K562 (cell line): ENCODE measurements at regions not wholly inside any gene's neighbourhood (a gene's known extent, or its start where the extent isn't known, plus 50 kb on each side); places are given as distances from the start of the nearest gene placed in this dataset.

Source experiments
- ATAC-seq: fragments of 200-7000 bp; cut with Tn5 transposase; 3 replicates; pipeline ENCODE4 v1.9.1; 2020; ENCODE audit warnings: moderate library complexity
- BruUV-seq: library from RNA; stranded (reverse); fragments of 400-500 nt; replicated peaks from 2 replicates; lab custom pipeline; 2021; lab: Mats Ljungman, UMichigan
- CTCF ChIA-PET: fragments of 300-600 bp; formaldehyde crosslinking; extraction: SDS; loops from one replicate; lab custom pipeline; 2021; ENCODE audit warnings: low intra/inter-chr PET ratio; lab: Yijun Ruan, JAX
- POLR2A ChIA-PET: fragments of 300-600, 350-650 bp; sonication (Branson Sonifier 250); formaldehyde crosslinking; extraction: SDS; loops from one replicate; lab custom pipeline; 2021; ENCODE audit warnings: antibody characterized with exemption, inconsistent platforms; lab: Yijun Ruan, JAX
- DNase-seq, 4 experiments: peaks; one replicate each; pipeline versions ENCODE4 v3.0.0 to v3.0.0-alpha.2; 2011 to 2018; ENCODE audit warnings: low spot score in 3 of 4, mixed read lengths in 3 of 4; ENCODE audit errors: extremely low read depth in 1 of 4
- FAIRE-seq: peaks from 2 replicates; lab custom pipeline; 2011; peaks lifted over from hg19 to GRCh38; lab: Jason Lieb, UNC
- H2AFZ ChIP-seq: 2 replicates; pipeline ENCODE4 v1.6.0; 2011; ENCODE audit warnings: low read depth, low read length, control low read depth, inconsistent platforms
- H3K27ac ChIP-seq: fragments of 200-600 bp; 3 replicates; pipeline ENCODE4 v1.8.0; 2011; ENCODE audit warnings: low read depth, mild to moderate bottlenecking, control low read depth, inconsistent platforms, low read length, moderate library complexity, mixed read lengths; ENCODE audit errors: extremely low read depth
- H3K27me3 ChIP-seq, 2 experiments: fragments of 300-600 bp in 1 of 2; 2 replicates in 1 of 2; 3 replicates in 1 of 2; pipeline versions ENCODE4 v1.6.0 to v1.8.0; 2011; ENCODE audit warnings: inconsistent platforms in 2 of 2, low read length in 2 of 2, mild to moderate bottlenecking in 1 of 2, mixed read lengths in 1 of 2, moderate library complexity in 1 of 2; ENCODE audit not compliant: control insufficient read depth in 2 of 2, insufficient read depth in 2 of 2
- H3K36me3 ChIP-seq: fragments of 300-600 bp; 3 replicates; pipeline ENCODE4 v1.8.0; 2011; ENCODE audit warnings: mild to moderate bottlenecking, low read length, inconsistent platforms; ENCODE audit not compliant: control insufficient read depth, insufficient read depth
- H3K4me1 ChIP-seq, 2 experiments: fragments of 200-600 bp in 1 of 2; replicated peaks in 1 of 2; 2 replicates in 1 of 2; 3 replicates in 1 of 2; pipeline versions ENCODE4 v1.5.1 to v1.8.0; 2011; ENCODE audit warnings: inconsistent platforms in 2 of 2, low read length in 2 of 2, mild to moderate bottlenecking in 1 of 2, mixed read lengths in 1 of 2, moderate library complexity in 1 of 2; ENCODE audit not compliant: control insufficient read depth in 2 of 2, insufficient read depth in 2 of 2
- H3K4me2 ChIP-seq: 2 replicates; pipeline ENCODE4 v1.6.1; 2011; ENCODE audit warnings: low read length, control low read depth, inconsistent platforms, mixed read lengths; ENCODE audit not compliant: insufficient read depth
- H3K4me3 ChIP-seq: fragments of 200-600 bp; sonication (generic), shearing (Covaris generic); 2 replicates; pipeline ENCODE4 v1.5.1; 2016; ENCODE audit warnings: control low read depth, inconsistent platforms
- H3K79me2 ChIP-seq: fragments of 200-600 bp; 3 replicates; pipeline ENCODE4 v1.8.0; 2011; ENCODE audit warnings: low read length, inconsistent platforms; ENCODE audit not compliant: control insufficient read depth, insufficient read depth
- H3K9ac ChIP-seq, 2 experiments: 2 replicates each; pipeline versions ENCODE4 v1.6.0 to v1.6.1; 2011; ENCODE audit warnings: low read depth in 2 of 2, low read length in 2 of 2, control low read depth in 1 of 2, inconsistent platforms in 1 of 2, mild to moderate bottlenecking in 1 of 2, mixed read lengths in 1 of 2; ENCODE audit not compliant: insufficient read depth in 1 of 2
- H3K9me1 ChIP-seq: one replicate; pipeline ENCODE4 v1.6.0; 2011; ENCODE audit warnings: inconsistent platforms, mild to moderate bottlenecking, low read length, moderate library complexity; ENCODE audit not compliant: control insufficient read depth, insufficient read depth
- H3K9me3 ChIP-seq: replicated peaks from 2 replicates; pipeline ENCODE4 v1.5.1; 2011; ENCODE audit warnings: low read depth, low read length, inconsistent platforms; ENCODE audit not compliant: control insufficient read depth, insufficient read depth
- H4K20me1 ChIP-seq: replicated peaks from 2 replicates; pipeline ENCODE4 v1.6.1; 2011; ENCODE audit warnings: low read length, inconsistent platforms, mixed read lengths; ENCODE audit not compliant: control insufficient read depth, insufficient read depth
- PHB2 ChIP-seq: fragments of 450-650 bp; IDR thresholded peaks from 2 replicates; pipeline ENCODE4 v1.6.1; 2017; ENCODE audit warnings: low read depth
- PML ChIP-seq: IDR thresholded peaks from 2 replicates; pipeline ENCODE4 v1.6.1; 2012; ENCODE audit warnings: low read length, inconsistent platforms
- SIRT6 ChIP-seq: IDR thresholded peaks from one replicate; pipeline ENCODE4 v1.6.1; 2012; ENCODE audit warnings: low read depth, mild to moderate bottlenecking, control low read depth, inconsistent platforms, low read length, moderate library complexity
- TCF3 ChIP-seq: sonication (generic); formaldehyde crosslinking; IDR thresholded peaks from 2 replicates; pipeline ENCODE4 v1.4.0; 2020; ENCODE audit warnings: mild to moderate bottlenecking, missing genetic modification reagents
- ZBTB33 ChIP-seq: sonication (generic); formaldehyde crosslinking; IDR thresholded peaks from 2 replicates; pipeline ENCODE4 v1.8.1; 2023; ENCODE audit warnings: mild to moderate bottlenecking, missing genetic modification reagents
- ZNF23 ChIP-seq: fragments of 250-450 bp; sonication (Bioruptor Pico); IDR thresholded peaks from 2 replicates; pipeline ENCODE4 v1.4.0; 2020; ENCODE audit warnings: mild to moderate bottlenecking
- ZSCAN29 ChIP-seq: fragments of 450-650 bp; IDR thresholded peaks from 2 replicates; pipeline ENCODE4 v1.6.1; 2017
- WGBS: fragments of 100-300 bp; shearing (Covaris generic); methylation state at CpG from one replicate; pipeline ENCODE4 v1.1.6; 2016; ENCODE audit warnings: low coverage, mixed read lengths; ENCODE audit not compliant: insufficient coverage; ENCODE audit errors: missing lambda C conversion rate; 5-methylcytosine and 5-hydroxymethylcytosine counted together
- in situ Hi-C: fragments of 300-500 bp; cut with MboI; formaldehyde crosslinking; loops from 4 replicates; pipeline ENCODE4 v1.15.0; 2018; ENCODE audit warnings: inconsistent platforms, mixed read lengths
- intact Hi-C: fragments of 100-400 bp; cut with micrococcal nuclease; formaldehyde crosslinking; loops from 2 replicates; pipeline ENCODE4 v1.14.2; 2022

DNA sequence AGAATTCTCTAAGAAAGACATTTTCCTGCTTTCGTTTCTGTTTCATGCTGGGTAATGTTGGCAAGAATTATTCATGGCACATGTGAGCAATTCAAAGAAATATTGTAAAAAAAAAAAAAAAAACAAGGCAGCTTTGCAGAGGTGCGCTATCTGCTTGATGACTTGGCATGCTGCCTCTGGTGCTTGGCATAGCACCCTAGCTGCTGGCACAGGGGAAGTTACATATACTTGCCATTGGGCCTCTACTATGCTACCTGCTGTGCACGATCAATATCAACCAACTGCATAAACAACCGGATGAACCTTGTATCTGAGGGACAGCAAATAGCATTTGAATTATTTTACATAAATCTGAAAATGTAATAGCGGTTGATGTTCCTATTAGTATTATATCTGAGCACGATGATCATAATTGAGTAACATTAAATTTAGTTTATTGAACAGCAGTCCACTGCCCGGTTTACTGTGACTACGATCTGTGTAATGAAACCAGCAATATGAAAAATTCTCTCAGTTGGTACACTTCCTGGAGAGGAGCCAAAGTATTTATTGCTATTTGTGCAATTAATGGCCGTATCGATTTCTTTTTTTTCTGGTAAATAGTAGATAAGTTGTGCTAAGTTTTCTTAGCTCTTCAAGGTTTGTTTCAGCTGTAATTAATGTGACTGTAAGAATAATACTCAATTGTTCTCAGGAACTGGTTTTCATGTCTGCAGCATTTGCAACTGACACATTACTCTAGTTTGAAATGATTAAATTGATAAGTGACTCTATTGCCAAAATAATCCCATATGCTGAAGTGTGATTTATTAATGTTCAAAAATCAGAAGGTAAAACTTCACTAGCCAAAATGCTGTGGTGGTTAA, 717.3 kb downstream of the DACH1 start:
- no peaks in the 10 kb centered on the region for H3K36me3 ChIP-seq
- ATAC-seq (no peak), FAIRE-seq (no peak), DNase-seq (no peak)
- no peak overlapping the region for H3K4me3 ChIP-seq
- no TSS peak for BruUV-seq
- no peaks in the 10 kb centered on the region for H3K9me3 ChIP-seq
- H3K4me2 ChIP-seq = no peak overlapping the region
- H3K27ac ChIP-seq = no peak overlapping the region
- 0% methylated on average over 9 of the region's 10 CpGs for WGBS
- H2AFZ ChIP-seq = no peak overlapping the region
- intact Hi-C loops (no loop called here), in situ Hi-C loops (no loop called here)
- H3K9ac ChIP-seq = no peak overlapping the region
- no peaks in the 10 kb centered on the region for H3K79me2 ChIP-seq
- H4K20me1 ChIP-seq = no peaks in the 10 kb centered on the region
- no peak for TF ChIP-seq ZSCAN29
- TF ChIP-seq TCF3 (CRISPR knock-in tag) = no peak
- TF ChIP-seq ZNF23 (CRISPR knock-in tag) = no peak
- TF ChIP-seq SIRT6 = no peak
- TF ChIP-seq PHB2 = no peak
- no peak for TF ChIP-seq ZBTB33
- TF ChIP-seq PML = no peak
- H3K4me1 ChIP-seq = no peaks in the 10 kb centered on the region
- no peaks in the 10 kb centered on the region for H3K9me1 ChIP-seq
- CTCF ChIA-PET = no interaction called here
- H3K27me3 ChIP-seq = no peaks in the 10 kb centered on the region
- POLR2A ChIA-PET = no interaction called here
